NCI-H69 (cell line): ENCODE measurements at regions not wholly inside any gene's neighbourhood (a gene's known extent, or its start where the extent isn't known, plus 50 kb on each side); places are given as distances from the start of the nearest gene placed in this dataset.

ENCODE experiments used
- DNase-seq: peaks from one replicate; lab custom pipeline; 2025; lab: John Stamatoyannopoulos, UW

GRCh38 chr4:114177628-114178027 lies 198.2 kb upstream of the ARSJ start:
- DNase-seq = peak; percentile 68

GRCh38 chr4:114178392-114178791 lies 198.9 kb upstream of the ARSJ start:
- DNase-seq = peak; percentile 1

GRCh38 chr4:114180481-114180880 lies 201.0 kb upstream of the ARSJ start:
- DNase-seq = peak; percentile 39

DNA sequence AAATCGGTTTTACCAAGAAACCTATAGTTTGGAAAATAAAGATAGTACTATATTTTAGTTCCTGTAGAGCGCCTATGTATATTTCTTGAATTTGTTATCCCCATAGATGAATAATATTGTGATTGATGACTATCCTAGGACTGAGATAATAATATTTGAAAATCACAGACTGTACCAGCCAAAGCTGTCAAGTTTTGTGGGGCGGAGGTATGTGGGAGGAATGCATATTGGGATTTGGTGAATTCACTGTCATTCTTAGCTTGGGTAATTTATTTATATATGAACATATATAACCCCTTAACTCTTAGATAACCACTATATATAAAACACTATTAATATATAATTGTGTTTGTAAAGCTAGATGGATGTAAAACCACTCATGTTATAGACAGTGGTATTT lies 205.5 kb upstream of the ARSJ start:
- no peak for DNase-seq

- DNase-seq = no peak
Observed at GRCh38 chr4:114187592-114187991, 208.1 kb upstream of the ARSJ start.

DNA sequence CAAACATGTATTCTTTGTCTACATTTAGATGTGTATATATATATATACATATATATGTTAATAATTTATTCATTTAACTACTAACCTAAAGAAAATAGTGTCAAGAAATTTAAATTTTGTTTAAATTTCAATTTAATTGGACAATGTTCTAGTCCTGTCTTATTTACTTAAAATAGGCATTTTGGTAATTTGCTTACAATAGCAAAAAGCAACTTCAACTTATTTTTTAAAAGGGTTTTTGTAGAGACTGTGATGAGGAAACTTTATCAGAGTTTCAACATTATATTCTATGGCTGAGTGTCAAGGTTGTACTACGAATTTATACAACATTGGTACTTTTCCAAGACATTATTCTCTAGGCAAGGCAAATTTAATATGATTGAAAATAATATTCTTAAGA lies 212.0 kb upstream of the ARSJ start:
- no peak for DNase-seq

GRCh38 chr4:114192854-114193253 lies 213.4 kb upstream of the ARSJ start:
- no peak for DNase-seq

DNA sequence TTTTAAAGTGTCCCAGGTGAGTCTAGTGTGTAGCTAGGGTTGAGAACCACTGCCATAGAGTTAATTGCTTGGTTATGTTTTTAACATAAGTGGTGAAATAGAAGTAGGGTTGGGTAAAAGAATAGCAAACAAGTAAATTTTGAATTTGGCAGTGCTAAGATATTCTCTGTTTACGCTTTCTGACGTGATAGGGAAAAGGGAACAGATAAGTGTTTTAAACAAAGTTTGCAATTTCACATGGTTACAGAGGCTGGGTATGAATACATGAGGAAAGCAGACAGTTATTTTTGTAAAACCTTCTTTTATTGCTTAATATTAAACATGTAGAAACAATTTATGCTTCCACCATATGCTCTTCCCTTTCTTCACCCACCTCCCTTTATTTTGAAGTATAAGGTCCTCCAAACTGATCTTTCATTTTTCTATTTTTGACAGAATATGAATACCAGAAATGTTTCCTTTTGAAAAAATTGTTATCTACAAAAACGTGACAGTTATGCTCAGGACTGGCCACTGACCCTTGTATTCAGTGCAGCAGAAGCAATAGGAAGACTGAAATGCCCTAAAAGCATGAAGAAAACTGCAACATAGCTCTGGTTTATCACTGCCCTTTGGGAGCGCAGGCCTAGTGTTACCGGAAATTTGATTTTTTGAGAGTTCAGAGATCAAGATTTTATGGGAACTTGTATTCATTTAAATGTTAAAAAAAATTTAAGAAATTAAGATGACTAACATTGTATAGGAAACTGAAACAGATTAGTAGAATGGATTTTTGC lies 214.4 kb upstream of the ARSJ start:
- no peak for DNase-seq

DNA sequence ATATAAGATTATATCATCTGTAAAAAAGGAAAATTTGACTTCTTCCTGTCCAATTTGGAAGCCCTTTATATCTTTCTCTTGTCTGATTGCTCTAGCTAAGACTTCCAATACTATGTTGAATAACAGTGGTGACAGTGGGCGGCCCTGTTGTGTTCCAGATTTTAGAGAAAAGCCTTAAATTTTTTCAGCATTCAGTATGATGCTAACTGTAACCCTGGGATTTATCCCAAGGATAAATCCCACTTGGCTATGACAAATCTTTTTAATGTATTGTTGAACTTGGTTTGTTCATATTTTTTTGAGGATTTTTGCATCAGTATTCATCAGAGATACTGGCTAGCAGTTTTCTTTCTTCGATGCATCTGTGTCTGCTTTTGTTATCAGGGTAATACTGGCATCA lies 217.2 kb upstream of the ARSJ start:
- DNase-seq = no peak

GRCh38 chr4:114200026-114200425 lies 220.6 kb upstream of the ARSJ start:
- DNase-seq = no peak

GRCh38 chr4:114205261-114205660 lies 225.8 kb upstream of the ARSJ start:
- no peak for DNase-seq

- no peak for DNase-seq
Observed at GRCh38 chr4:114208574-114209151, 229.2 kb upstream of the ARSJ start.

GRCh38 chr4:114209584-114209983 lies 230.1 kb upstream of the ARSJ start:
- DNase-seq = no peak

DNA sequence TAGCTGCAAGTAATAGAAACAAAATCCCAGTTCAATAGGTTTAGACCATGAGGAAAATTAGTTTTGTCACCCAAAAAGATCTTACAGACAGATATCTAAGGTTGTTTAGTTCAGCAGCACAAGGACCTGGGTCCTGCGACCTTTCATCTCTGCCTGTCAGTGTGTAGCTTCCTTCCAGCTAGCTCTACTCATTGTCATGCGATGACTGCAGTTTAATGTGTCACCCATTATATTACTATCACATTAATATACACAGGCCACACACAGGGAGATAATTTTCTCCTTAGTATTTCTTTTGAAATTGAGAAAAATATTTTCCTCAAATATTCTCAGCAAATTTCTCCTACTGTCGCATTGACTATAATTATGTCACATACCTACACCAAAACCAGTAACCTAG lies 232.1 kb upstream of the ARSJ start:
- no peak for DNase-seq

GRCh38 chr4:114217150-114217817 lies 237.8 kb upstream of the ARSJ start:
- peak; percentile 71 for DNase-seq

DNA sequence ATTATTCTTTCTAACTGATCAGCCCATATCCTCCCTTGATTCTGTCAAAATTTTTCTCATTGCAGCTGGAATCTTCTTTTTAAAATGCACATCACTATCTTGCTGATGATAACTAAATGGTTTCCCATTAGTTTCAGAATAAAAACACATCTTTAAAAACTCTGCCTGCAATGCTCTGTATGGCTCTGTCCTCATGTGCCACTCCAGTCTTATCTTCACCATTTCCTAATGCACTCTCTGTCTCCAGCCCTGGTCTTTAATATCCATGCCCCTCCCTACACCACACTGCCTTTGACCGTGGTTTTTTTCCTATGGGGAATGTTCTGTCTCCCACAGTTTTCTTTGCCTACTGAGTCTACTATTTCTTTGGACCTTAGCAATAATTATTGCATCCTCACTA lies 244.1 kb upstream of the ARSJ start:
- no peak for DNase-seq

- DNase-seq = peak; percentile 52
Observed at GRCh38 chr4:114225436-114225835, 246.0 kb upstream of the ARSJ start.

GRCh38 chr4:114226179-114226578 lies 246.7 kb upstream of the ARSJ start:
- no peak for DNase-seq

DNA sequence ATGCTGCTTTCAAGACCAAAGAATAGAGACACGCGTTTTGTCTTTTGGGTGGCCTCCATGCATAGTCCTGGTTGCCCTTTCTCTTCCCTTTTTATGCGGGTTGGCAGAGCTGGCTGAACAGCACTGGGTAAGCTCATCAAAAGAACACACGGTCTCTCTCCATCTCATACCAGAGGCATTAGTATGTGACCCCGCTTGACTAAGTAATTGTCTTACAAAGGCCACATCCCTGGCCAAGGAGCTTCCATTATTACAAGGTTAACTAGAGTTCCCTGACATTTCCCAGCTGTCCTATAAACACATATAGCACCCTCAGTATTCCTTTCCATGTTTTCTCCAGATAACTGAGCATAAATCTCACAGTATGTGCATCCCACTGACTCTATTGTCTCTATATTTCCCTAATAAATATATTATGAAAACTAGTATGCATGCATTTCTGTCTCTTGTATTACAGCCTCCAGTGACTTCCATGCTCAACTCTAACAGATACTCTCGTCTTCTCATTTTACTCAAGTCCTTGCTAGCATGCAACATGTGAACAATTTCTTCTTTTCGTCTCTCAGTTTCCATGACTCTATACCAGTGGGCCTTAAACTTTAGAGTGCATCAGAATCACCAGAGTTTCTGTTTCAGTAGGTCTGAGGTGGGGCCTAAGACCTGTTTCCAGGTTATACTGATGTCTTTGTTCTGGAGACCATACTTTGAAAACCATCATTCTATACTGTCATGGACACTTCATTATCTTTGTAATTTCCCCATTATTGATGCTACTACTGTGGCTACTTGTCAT lies 247.7 kb upstream of the ARSJ start:
- no peak for DNase-seq

- peak; percentile 31 for DNase-seq
Observed at GRCh38 chr4:114229706-114230105, 250.3 kb upstream of the ARSJ start.

DNA sequence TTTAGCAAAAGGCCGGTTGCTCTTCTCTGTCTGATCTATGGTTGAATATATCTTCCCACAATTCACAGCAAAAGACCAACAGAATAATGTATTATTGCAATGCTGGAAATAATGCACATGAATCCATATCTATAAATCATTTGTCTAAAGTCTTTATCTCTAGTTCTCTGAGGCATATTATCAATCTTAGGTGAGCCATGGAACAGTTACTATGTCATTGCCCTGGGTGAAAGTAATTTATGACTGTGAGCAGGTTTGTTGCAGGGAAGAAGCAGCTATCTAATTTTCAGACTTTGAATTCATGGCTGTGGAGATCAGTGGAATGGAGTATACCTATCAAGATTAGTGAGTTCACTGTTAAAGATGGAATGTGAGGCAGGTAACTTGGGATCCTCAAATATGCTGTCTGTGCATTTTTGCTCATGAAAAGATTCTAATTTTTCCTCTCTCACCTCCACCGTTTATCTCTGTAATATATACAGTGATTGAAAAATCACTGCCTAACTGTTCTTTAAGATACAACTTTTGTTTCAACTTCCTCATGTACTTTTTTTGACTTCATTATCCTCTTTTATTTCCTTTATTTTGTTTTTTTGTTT lies 256.8 kb upstream of the ARSJ start:
- DNase-seq = no peak

- DNase-seq = no peak
Observed at GRCh38 chr4:114237997-114238396, 258.6 kb upstream of the ARSJ start.
